A673 (cell line): ENCODE measurements at regions not wholly inside any gene's neighbourhood (a gene's known extent, or its start where the extent isn't known, plus 50 kb on each side); places are given as distances from the start of the nearest gene placed in this dataset.
A peak's percentile ranks its signal among the peaks of the same experiment; 100 is the strongest.
"Not testable (repeated sequence)": the region's sequence is repeated elsewhere in the genome, so short reads cannot be mapped to it uniquely, and the experiment has no call there.

Experiments used
- BruUV-seq: library from RNA; stranded (reverse); fragments of 400-500 nt; replicated peaks from 2 replicates; lab custom pipeline; 2021; lab: Mats Ljungman, UMichigan
- CTCF ChIA-PET: fragments of 300-600 bp; sonication (Branson Sonifier 250); formaldehyde crosslinking; loops from one replicate; lab custom pipeline; 2022; ENCODE audit warnings: antibody characterized with exemption; lab: Charles Lee
- POLR2A ChIA-PET: fragments of 300-600 bp; sonication (Branson Sonifier 250); formaldehyde crosslinking; loops from one replicate; lab custom pipeline; 2022; ENCODE audit warnings: antibody characterized with exemption; ENCODE audit not compliant: low non-redundant PET; lab: Charles Lee
- DNase-seq: peaks from one replicate; pipeline ENCODE4 v3.0.0-alpha.2; 2015; ENCODE audit warnings: low spot score
- H3K27ac ChIP-seq: fragments of 200-600 bp; sonication (generic); 2 replicates; pipeline ENCODE4 v1.5.1; 2016; ENCODE audit warnings: mixed run types, low read depth, mild to moderate bottlenecking, mixed read lengths, antibody characterized with exemption, low read length; ENCODE audit not compliant: poor library complexity, severe bottlenecking
- H3K27me3 ChIP-seq: fragments of 200-600 bp; sonication (generic); replicated peaks from 2 replicates; pipeline ENCODE4 v1.6.1; 2017; ENCODE audit warnings: mixed run types, low read depth, mild to moderate bottlenecking, mixed read lengths, antibody characterized with exemption, low read length; ENCODE audit not compliant: insufficient read depth, poor library complexity
- H3K36me3 ChIP-seq: fragments of 200-600 bp; sonication (generic); 2 replicates; pipeline ENCODE4 v1.6.1; 2016; ENCODE audit warnings: mixed run types, mild to moderate bottlenecking, mixed read lengths, antibody characterized with exemption, low read length; ENCODE audit not compliant: insufficient read depth, poor library complexity, severe bottlenecking
- H3K4me1 ChIP-seq: fragments of 200-600 bp; sonication (generic); 2 replicates; pipeline ENCODE4 v1.6.1; 2017; ENCODE audit warnings: mixed run types, mild to moderate bottlenecking, mixed read lengths, antibody characterized with exemption, low read length; ENCODE audit not compliant: insufficient read depth, poor library complexity, severe bottlenecking
- H3K4me3 ChIP-seq: fragments of 200-600 bp; sonication (generic); 2 replicates; pipeline ENCODE4 v1.5.1; 2016; ENCODE audit warnings: low read depth, mixed run types, mild to moderate bottlenecking, mixed read lengths, low read length; ENCODE audit not compliant: poor library complexity, severe bottlenecking
- H3K9me3 ChIP-seq: fragments of 200-600 bp; sonication (generic); 2 replicates; pipeline ENCODE4 v1.6.1; 2016; ENCODE audit warnings: mixed run types, low read depth, mild to moderate bottlenecking, mixed read lengths, antibody characterized with exemption, low read length; ENCODE audit not compliant: poor library complexity, severe bottlenecking
- EZH2 ChIP-seq: fragments of 200-600 bp; sonication (generic); IDR thresholded peaks from 2 replicates; pipeline ENCODE4 v1.6.1; 2017; ENCODE audit warnings: borderline replicate concordance, low read depth, mild to moderate bottlenecking, mixed read lengths, antibody characterized with exemption, low read length; ENCODE audit not compliant: poor library complexity, severe bottlenecking
- intact Hi-C: fragments of 100-400 bp; cut with micrococcal nuclease; formaldehyde crosslinking; loops from one replicate; pipeline ENCODE4 v1.10.0; 2022; ENCODE audit not compliant: unreplicated experiment
- TF ChIP-seq, protein P1 (sequence below): fragments of 300-800, 200-600 bp; sonication (generic); conservative IDR thresholded peaks from 2 replicates; pipeline ENCODE4 v1.5.1; 2017; ENCODE audit warnings: low read depth, mild to moderate bottlenecking, antibody characterized with exemption, low read length, moderate library complexity, mixed read lengths

- Histone ChIP-seq H3K4me1 (peaks cover 36% of the 10 kb centered on the region), H3K27ac (peak overlapping the region; percentile 76), H3K4me3 (no peak overlapping the region), H3K36me3 (no peaks in the 10 kb centered on the region), H3K9me3 (no peaks in the 10 kb centered on the region), H3K27me3 (no peaks in the 10 kb centered on the region)
- no TSS peak for BruUV-seq
- TF ChIP-seq, protein P1, sequence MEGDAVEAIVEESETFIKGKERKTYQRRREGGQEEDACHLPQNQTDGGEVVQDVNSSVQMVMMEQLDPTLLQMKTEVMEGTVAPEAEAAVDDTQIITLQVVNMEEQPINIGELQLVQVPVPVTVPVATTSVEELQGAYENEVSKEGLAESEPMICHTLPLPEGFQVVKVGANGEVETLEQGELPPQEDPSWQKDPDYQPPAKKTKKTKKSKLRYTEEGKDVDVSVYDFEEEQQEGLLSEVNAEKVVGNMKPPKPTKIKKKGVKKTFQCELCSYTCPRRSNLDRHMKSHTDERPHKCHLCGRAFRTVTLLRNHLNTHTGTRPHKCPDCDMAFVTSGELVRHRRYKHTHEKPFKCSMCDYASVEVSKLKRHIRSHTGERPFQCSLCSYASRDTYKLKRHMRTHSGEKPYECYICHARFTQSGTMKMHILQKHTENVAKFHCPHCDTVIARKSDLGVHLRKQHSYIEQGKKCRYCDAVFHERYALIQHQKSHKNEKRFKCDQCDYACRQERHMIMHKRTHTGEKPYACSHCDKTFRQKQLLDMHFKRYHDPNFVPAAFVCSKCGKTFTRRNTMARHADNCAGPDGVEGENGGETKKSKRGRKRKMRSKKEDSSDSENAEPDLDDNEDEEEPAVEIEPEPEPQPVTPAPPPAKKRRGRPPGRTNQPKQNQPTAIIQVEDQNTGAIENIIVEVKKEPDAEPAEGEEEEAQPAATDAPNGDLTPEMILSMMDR: no peak
- no peak for TF ChIP-seq EZH2
- intact Hi-C loops: loop anchor here (2.0 kb wide), 1 partner anchor 563 kb away; no protein-coding TSS in a partner anchor
- ChIA-PET CTCF (no interaction called here), POLR2A (no interaction called here)
- DNase-seq: peak; percentile 61
These were observed 882.7 kb upstream of the ARRDC3 start for GRCh38 chr5:92265804-92266203.

GRCh38 chr5:92255605-92256004 is 872.5 kb upstream of the ARRDC3 start:
- H3K36me3 ChIP-seq, DNase-seq, H3K4me3 ChIP-seq, H3K9me3 ChIP-seq, POLR2A ChIA-PET, H3K4me1 ChIP-seq, H3K27ac ChIP-seq, intact Hi-C loops, BruUV-seq, CTCF ChIA-PET, H3K27me3 ChIP-seq: not testable (repeated sequence)

DNA sequence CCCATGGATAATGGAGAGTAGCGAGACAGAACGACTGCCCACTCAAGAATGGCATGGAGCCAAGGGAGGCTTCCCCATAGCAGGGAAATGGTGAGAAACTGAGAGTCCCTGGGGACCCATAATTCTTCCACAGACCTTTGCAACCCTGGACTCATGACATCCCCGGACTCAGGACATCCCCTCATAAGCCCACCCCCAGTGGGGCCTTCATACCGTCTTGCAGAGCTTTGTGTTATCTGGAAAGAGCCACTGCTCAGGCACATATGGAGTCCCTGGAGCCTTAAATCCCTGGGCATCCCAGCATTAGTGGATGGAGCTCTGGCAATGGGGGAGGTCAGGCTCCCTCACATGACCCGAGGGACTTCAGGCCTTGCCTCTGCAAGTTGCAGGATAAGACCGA is 865.4 kb upstream of the ARRDC3 start:
- BruUV-seq: no TSS peak
- CTCF ChIA-PET: no interaction called here
- peaks cover 11% of the 10 kb centered on the region for H3K9me3 ChIP-seq

DNA sequence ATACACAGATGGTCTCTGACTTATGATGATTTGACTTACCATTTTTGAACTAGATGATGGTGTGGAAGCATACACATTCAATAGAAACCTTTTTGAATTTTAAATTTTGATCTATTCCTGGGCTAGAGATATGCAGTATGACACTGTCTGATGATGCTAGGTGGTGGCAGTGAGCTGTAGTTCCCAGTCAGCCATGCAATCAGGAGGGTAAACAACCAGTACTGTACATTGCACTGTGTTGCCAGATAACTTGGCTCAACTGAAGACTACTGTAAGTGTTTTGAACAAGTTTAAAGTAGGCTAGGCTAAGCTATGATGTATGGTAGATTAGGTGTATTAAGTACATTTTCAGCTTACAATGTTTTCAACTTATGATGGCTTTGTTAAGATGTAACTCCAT is 859.1 kb upstream of the ARRDC3 start:
- Histone ChIP-seq H3K27me3 (no peaks in the 10 kb centered on the region), H3K9me3 (no peaks in the 10 kb centered on the region), H3K27ac (no peak overlapping the region), H3K4me3 (no peak overlapping the region), H3K36me3 (no peaks in the 10 kb centered on the region), H3K4me1 (no peaks in the 10 kb centered on the region)
- intact Hi-C loops: no loop called here
- no peak for DNase-seq
- BruUV-seq: no TSS peak
- TF ChIP-seq, protein P1: no peak
- TF ChIP-seq EZH2: no peak
- POLR2A ChIA-PET: no interaction called here
- CTCF ChIA-PET: interaction anchor here (0.5 kb wide), 1 partner anchor 91 kb away, joined by 3 read pairs; no protein-coding TSS in a partner anchor

More for the DNA sequence above, 865.4 kb upstream of the ARRDC3 start:
- no peak overlapping the region for H3K4me3 ChIP-seq
- no peak for TF ChIP-seq EZH2
- TF ChIP-seq, protein P1: no peak
- intact Hi-C loops: no loop called here
- DNase-seq: no peak
- POLR2A ChIA-PET: no interaction called here
- no peaks in the 10 kb centered on the region for H3K27me3 ChIP-seq
- no peaks in the 10 kb centered on the region for H3K4me1 ChIP-seq
- no peak overlapping the region for H3K27ac ChIP-seq
- H3K36me3 ChIP-seq: no peaks in the 10 kb centered on the region
